ENCODE measurements at regions not wholly inside any gene's neighbourhood (a gene's known extent, or its start where the extent isn't known, plus 50 kb on each side); places are given as distances from the start of the nearest gene placed in this dataset.

GRCh38 chr10:2022401-2022800, 285.1 kb upstream of the ADARB2 start:
- TF ChIP-seq CTCF (IDR thresholded peaks at IDR 0.05) (no peak), POLR2A (IDR thresholded peaks at IDR 0.05) (no peak)
